Keratinocyte (primary cell): ENCODE measurements at regions not wholly inside any gene's neighbourhood (a gene's known extent, or its start where the extent isn't known, plus 50 kb on each side); places are given as distances from the start of the nearest gene placed in this dataset.

ENCODE experiments used
- DNase-seq: peaks from one replicate; pipeline ENCODE4 v3.0.0-alpha.2; 2011; ENCODE audit warnings: low read depth, missing footprints, low spot score
- FAIRE-seq: peaks from 2 replicates; lab custom pipeline; 2011; peaks lifted over from hg19 to GRCh38; lab: Jason Lieb, UNC
- H2AFZ ChIP-seq: 2 replicates; pipeline ENCODE4 v1.6.0; 2012; ENCODE audit warnings: low read length, control low read depth, inconsistent platforms; ENCODE audit not compliant: control insufficient read depth
- H3K27ac ChIP-seq: 2 replicates; pipeline ENCODE4 v1.5.1; 2011; ENCODE audit warnings: low read length; ENCODE audit not compliant: control insufficient read depth, insufficient read depth
- H3K27me3 ChIP-seq: 3 replicates; pipeline ENCODE4 v1.6.0; 2011; ENCODE audit warnings: low read length; ENCODE audit not compliant: control insufficient read depth, insufficient read depth; ENCODE audit errors: extremely low read depth
- H3K36me3 ChIP-seq, 2 experiments: 2 replicates in 1 of 2; 3 replicates in 1 of 2; pipeline ENCODE4 v1.5.1; 2011; ENCODE audit warnings: low read length in 2 of 2, mild to moderate bottlenecking in 1 of 2; ENCODE audit not compliant: control insufficient read depth in 2 of 2, insufficient read depth in 2 of 2; ENCODE audit errors: extremely low read depth in 1 of 2
- H3K4me1 ChIP-seq: 3 replicates; pipeline ENCODE4 v1.5.1; 2011; ENCODE audit warnings: low read length; ENCODE audit not compliant: control insufficient read depth, insufficient read depth; ENCODE audit errors: extremely low read depth
- H3K4me2 ChIP-seq: 3 replicates; pipeline ENCODE4 v1.6.0; 2011; ENCODE audit warnings: low read depth, low read length; ENCODE audit not compliant: control insufficient read depth, insufficient read depth; ENCODE audit errors: extremely low read depth
- H3K4me3 ChIP-seq, 3 experiments: fragments of 200-600 bp in 1 of 3; sonication (generic) in 1 of 3; 2 replicates in 2 of 3; 3 replicates in 1 of 3; pipeline ENCODE4 v1.5.1; 2011 to 2016; ENCODE audit warnings: low read length in 3 of 3, mild to moderate bottlenecking in 3 of 3, control low read depth in 2 of 3, inconsistent platforms in 1 of 3, low read depth in 1 of 3, mixed read lengths in 1 of 3, mixed run types in 1 of 3, moderate library complexity in 1 of 3; ENCODE audit not compliant: control insufficient read depth in 2 of 3, insufficient read depth in 2 of 3; ENCODE audit errors: extremely low read depth in 1 of 3
- H3K79me2 ChIP-seq: 2 replicates; pipeline ENCODE4 v1.6.0; 2012; ENCODE audit warnings: low read length; ENCODE audit not compliant: control insufficient read depth, insufficient read depth
- H3K9ac ChIP-seq: 3 replicates; pipeline ENCODE4 v1.6.0; 2011; ENCODE audit warnings: low read length; ENCODE audit not compliant: control insufficient read depth, insufficient read depth; ENCODE audit errors: extremely low read depth
- H3K9me1 ChIP-seq: 3 replicates; pipeline ENCODE4 v1.6.0; 2011; ENCODE audit warnings: low read length; ENCODE audit not compliant: control insufficient read depth, insufficient read depth; ENCODE audit errors: extremely low read depth
- H3K9me3 ChIP-seq: 2 replicates; pipeline ENCODE4 v1.5.1; 2012; ENCODE audit warnings: low read depth, low read length; ENCODE audit not compliant: control insufficient read depth
- H4K20me1 ChIP-seq: 3 replicates; pipeline ENCODE4 v1.6.0; 2011; ENCODE audit warnings: low read length; ENCODE audit not compliant: control insufficient read depth, insufficient read depth; ENCODE audit errors: extremely low read depth
- CTCF ChIP-seq, 3 experiments: IDR thresholded peaks in 1 of 3; conservative IDR thresholded peaks in 1 of 3; optimal IDR thresholded peaks in 1 of 3; 2 replicates in 2 of 3; 3 replicates in 1 of 3; pipeline versions ENCODE3 to v1.5.1; 2011; ENCODE audit warnings: low read length in 3 of 3, mild to moderate bottlenecking in 3 of 3, moderate library complexity in 2 of 3, control low read depth in 1 of 3, inconsistent platforms in 1 of 3; ENCODE audit not compliant: insufficient read depth in 2 of 3; ENCODE audit errors: extremely low read depth in 1 of 3
- EZH2 ChIP-seq: IDR thresholded peaks from one replicate; pipeline ENCODE4 v1.6.1; 2012; ENCODE audit warnings: inconsistent platforms, mild to moderate bottlenecking, low read length, moderate library complexity
- dilution Hi-C: fragments of 300-500 bp; cut with MboI; formaldehyde crosslinking; loops from one replicate; pipeline ENCODE4 v1.7.0; 2020; ENCODE audit warnings: low sequenced_read_pairs; ENCODE audit not compliant: extremely low pct_ligation_motif_present

GRCh38 chr10:128541926-128542475 lies 415.8 kb upstream of the MKI67 start:
- no peaks in the 10 kb centered on the region for H3K4me1 ChIP-seq
- no peaks in the 10 kb centered on the region for H4K20me1 ChIP-seq
- peaks cover 2% of the 10 kb centered on the region for H3K9me3 ChIP-seq
- H3K9me1 ChIP-seq, result no peaks in the 10 kb centered on the region
- no peak overlapping the region for H3K27ac ChIP-seq
- no peak overlapping the region for H3K4me2 ChIP-seq
- peaks cover 10% of the 10 kb centered on the region for H3K27me3 ChIP-seq
- TF ChIP-seq CTCF (optimal IDR thresholded peaks at IDR 0.05 in 1 of 3, IDR thresholded peaks at IDR 0.05 in 1 of 3, conservative IDR thresholded peaks at IDR 0.05 in 1 of 3; ENCODE audit: extremely low read depth in 1 of 3, insufficient read depth in 2 of 3, low read length in 3 of 3) (no peak), EZH2 (no peak)
- FAIRE-seq (no peak), DNase-seq (no peak)
- H3K9ac ChIP-seq, result no peak overlapping the region
- no peak overlapping the region for H3K4me3 ChIP-seq
- dilution Hi-C loops, result no loop called here
- H2AFZ ChIP-seq, result no peak overlapping the region
- H3K36me3 ChIP-seq, result no peaks in the 10 kb centered on the region
- no peaks in the 10 kb centered on the region for H3K79me2 ChIP-seq

GRCh38 chr10:128542659-128543058 lies 416.4 kb upstream of the MKI67 start:
- H3K9me1 ChIP-seq, result no peaks in the 10 kb centered on the region
- no peak overlapping the region for H3K4me3 ChIP-seq
- no peaks in the 10 kb centered on the region for H4K20me1 ChIP-seq
- no peak overlapping the region for H3K27ac ChIP-seq
- TF ChIP-seq CTCF (optimal IDR thresholded peaks at IDR 0.05 in 1 of 3, IDR thresholded peaks at IDR 0.05 in 1 of 3, conservative IDR thresholded peaks at IDR 0.05 in 1 of 3; ENCODE audit: extremely low read depth in 1 of 3, insufficient read depth in 2 of 3, low read length in 3 of 3) (no peak), EZH2 (no peak)
- no peak overlapping the region for H2AFZ ChIP-seq
- DNase-seq, result no peak
- H3K9ac ChIP-seq, result no peak overlapping the region
- H3K9me3 ChIP-seq, result peaks cover 2% of the 10 kb centered on the region
- dilution Hi-C loops, result no loop called here
- no peaks in the 10 kb centered on the region for H3K4me1 ChIP-seq
- H3K4me2 ChIP-seq, result no peak overlapping the region
- H3K36me3 ChIP-seq, result no peaks in the 10 kb centered on the region
- no peaks in the 10 kb centered on the region for H3K79me2 ChIP-seq
- no peak for FAIRE-seq
- peaks cover 10% of the 10 kb centered on the region for H3K27me3 ChIP-seq
